Stomach (tissue), 8 donors: ENCODE measurements at regions not wholly inside any gene's neighbourhood (a gene's known extent, or its start where the extent isn't known, plus 50 kb on each side); places are given as distances from the start of the nearest gene placed in this dataset.

Experiments used
- DNase-seq, 2 donors: peaks; one replicate each; pipeline versions ENCODE4 v3.0.0 to v3.0.0-alpha.2; 2013 to 2019
- H3K27ac ChIP-seq, 5 donors: fragments of 200-600 bp in 4 of 5; sonication (generic) in 4 of 5; one replicate each; pipeline ENCODE4 v1.5.1; 2013 to 2019; ENCODE audit warnings: mild to moderate bottlenecking in 1 of 5, moderate library complexity in 1 of 5
- H3K27me3 ChIP-seq, 3 donors: fragments of 200-600 bp; sonication (generic); one replicate each; pipeline ENCODE4 v1.5.1; 2017 to 2019; ENCODE audit warnings: mixed run types in 1 of 3
- H3K36me3 ChIP-seq, 4 donors: fragments of 200-600 bp; sonication (generic); 1 replicate in 3 of 4; 2 replicates in 1 of 4; pipeline ENCODE4 v1.5.1; 2016 to 2019
- H3K4me1 ChIP-seq, 4 donors: fragments of 200-600 bp; sonication (generic); one replicate each; pipeline ENCODE4 v1.5.1; 2016 to 2019
- H3K4me3 ChIP-seq, 4 donors: fragments of 200-600 bp; sonication (generic) in 3 of 4; one replicate each; pipeline ENCODE4 v1.5.1; 2016 to 2019; ENCODE audit warnings: mild to moderate bottlenecking in 1 of 4
- H3K9me3 ChIP-seq, 4 donors: fragments of 200-600 bp; sonication (generic); one replicate each; pipeline ENCODE4 v1.5.1; 2016 to 2019
- EP300 ChIP-seq: sonication (generic); formaldehyde crosslinking; IDR thresholded peaks from one replicate; pipeline ENCODE4 v1.6.1; 2017; ENCODE audit warnings: antibody characterized with exemption
- POLR2A ChIP-seq, 4 donors: fragments of 450-650 bp; IDR thresholded peaks; one replicate each; pipeline ENCODE4 v1.6.1; 2016; ENCODE audit warnings: antibody characterized with exemption in 4 of 4, control low read depth in 2 of 4, mild to moderate bottlenecking in 1 of 4, moderate library complexity in 1 of 4
- POLR2AphosphoS5 ChIP-seq, 3 donors: sonication (generic); formaldehyde crosslinking; IDR thresholded peaks; one replicate each; pipeline ENCODE4 v1.6.1; 2016; ENCODE audit warnings: antibody characterized with exemption in 3 of 3
- WGBS, 5 donors: extraction: QIAGEN DNeasy Blood & Tissue Kit in 3 of 5; methylation state at CpG; one replicate each; pipeline versions ENCODE4 v1.1.5 to v1.1.7; 2013 to 2018; 5-methylcytosine and 5-hydroxymethylcytosine counted together
- intact Hi-C: fragments of 100-400 bp; cut with DNase I; formaldehyde crosslinking; loops from one replicate; pipeline ENCODE4 v1.15.1; 2023; ENCODE audit warnings: low total_unique reads
- TF ChIP-seq, protein P1 (sequence below), 7 experiments: fragments of 450-650 bp in 4 of 7; fragments of 200-600 bp in 3 of 7; sonication (generic) in 3 of 7; IDR thresholded peaks; one replicate each; pipeline ENCODE4 v1.5.1; 2016 to 2019; ENCODE audit warnings: antibody characterized with exemption in 7 of 7, control low read depth in 2 of 7, mild to moderate bottlenecking in 1 of 7
- donor health status: healthy with polysubstance abuse.
- donor health status: Bipolar disorder and iron deficiency.
- donor health status: healthy.

DNA sequence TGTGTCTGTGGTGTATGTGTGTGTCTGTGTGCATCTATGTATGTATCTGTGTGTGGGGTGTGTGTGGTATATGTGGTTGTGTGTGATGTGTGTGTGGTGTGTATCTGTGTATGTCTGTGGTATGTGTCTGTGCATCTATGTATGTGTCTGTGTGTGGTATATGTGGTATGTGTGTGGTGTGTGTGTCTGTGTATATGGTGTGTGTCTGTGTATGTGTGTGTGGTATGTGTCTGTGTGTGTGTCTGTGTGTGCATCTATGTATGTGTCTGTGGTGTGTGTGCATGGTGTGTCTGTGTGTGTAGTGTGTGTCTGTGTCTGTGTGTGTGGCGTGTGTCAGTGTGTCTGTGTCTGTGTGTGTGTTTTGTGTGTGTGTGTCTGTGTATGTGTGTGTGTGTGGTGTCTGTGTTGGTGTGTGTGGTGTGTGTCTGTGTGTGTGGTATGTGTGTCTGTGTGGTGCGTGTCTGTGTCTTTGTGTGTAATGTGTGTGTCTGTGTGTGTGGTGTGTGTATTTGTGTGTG is 121.9 kb upstream of the MVB12B start:
- Histone ChIP-seq H3K27ac (no peak overlapping the region), H3K36me3 (no peaks in the 10 kb centered on the region), H3K4me3 (no peak overlapping the region), H3K4me1 (peaks cover 0 to 5% (median 0%) of the 10 kb centered on the region in 4 donors), H3K27me3 (peaks cover 0 to 42% (median 3%) of the 10 kb centered on the region in 3 donors), H3K9me3 (peaks cover 0 to 14% (median 0%) of the 10 kb centered on the region in 4 donors)
- DNase-seq, result no peak
- intact Hi-C loops, result no loop called here
- no peak for TF ChIP-seq POLR2AphosphoS5 (IDR thresholded peaks at IDR 0.05)
- TF ChIP-seq EP300, result no peak
- TF ChIP-seq, protein P1, sequence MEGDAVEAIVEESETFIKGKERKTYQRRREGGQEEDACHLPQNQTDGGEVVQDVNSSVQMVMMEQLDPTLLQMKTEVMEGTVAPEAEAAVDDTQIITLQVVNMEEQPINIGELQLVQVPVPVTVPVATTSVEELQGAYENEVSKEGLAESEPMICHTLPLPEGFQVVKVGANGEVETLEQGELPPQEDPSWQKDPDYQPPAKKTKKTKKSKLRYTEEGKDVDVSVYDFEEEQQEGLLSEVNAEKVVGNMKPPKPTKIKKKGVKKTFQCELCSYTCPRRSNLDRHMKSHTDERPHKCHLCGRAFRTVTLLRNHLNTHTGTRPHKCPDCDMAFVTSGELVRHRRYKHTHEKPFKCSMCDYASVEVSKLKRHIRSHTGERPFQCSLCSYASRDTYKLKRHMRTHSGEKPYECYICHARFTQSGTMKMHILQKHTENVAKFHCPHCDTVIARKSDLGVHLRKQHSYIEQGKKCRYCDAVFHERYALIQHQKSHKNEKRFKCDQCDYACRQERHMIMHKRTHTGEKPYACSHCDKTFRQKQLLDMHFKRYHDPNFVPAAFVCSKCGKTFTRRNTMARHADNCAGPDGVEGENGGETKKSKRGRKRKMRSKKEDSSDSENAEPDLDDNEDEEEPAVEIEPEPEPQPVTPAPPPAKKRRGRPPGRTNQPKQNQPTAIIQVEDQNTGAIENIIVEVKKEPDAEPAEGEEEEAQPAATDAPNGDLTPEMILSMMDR (IDR thresholded peaks at IDR 0.05), result no peak
- no peak for TF ChIP-seq POLR2A (IDR thresholded peaks at IDR 0.05)
- WGBS, 5 donors, result 82 to 98% (median 94%) methylated on average over 2 of the region's 2 CpGs

DNA sequence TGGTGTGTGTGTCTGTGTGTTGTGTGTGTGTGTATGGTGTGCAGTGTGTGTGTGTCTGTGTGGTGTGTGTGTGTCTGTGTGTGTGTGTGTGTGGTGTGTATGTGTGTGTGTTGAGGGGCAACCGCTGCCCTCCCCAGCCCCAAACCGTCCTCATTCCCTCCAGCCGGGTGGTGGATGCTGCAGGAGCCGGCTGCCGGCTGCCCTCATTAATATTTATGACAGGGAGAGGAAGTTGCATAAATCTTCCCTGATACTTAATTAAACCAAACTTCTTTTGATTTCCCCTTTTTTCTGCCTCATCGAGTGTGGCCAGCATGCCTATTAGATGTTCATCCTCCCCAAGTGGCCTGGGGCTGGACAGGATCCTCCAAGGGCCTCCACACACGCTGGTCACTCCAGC is 121.4 kb upstream of the MVB12B start:
- peaks cover 0 to 5% (median 0%) of the 10 kb centered on the region in 4 donors for H3K4me1 ChIP-seq
- H3K27ac ChIP-seq, result no peak overlapping the region
- intact Hi-C loops, result no loop called here
- no peak for DNase-seq
- H3K4me3 ChIP-seq, result no peak overlapping the region
- peaks cover 0 to 14% (median 0%) of the 10 kb centered on the region in 4 donors for H3K9me3 ChIP-seq
- H3K36me3 ChIP-seq, result no peaks in the 10 kb centered on the region
- peaks cover 0 to 42% (median 3%) of the 10 kb centered on the region in 3 donors for H3K27me3 ChIP-seq
- WGBS, 5 donors, result 29 to 42% (median 36%) methylated on average over 7 of the region's 7 CpGs
- TF ChIP-seq EP300 (no peak), POLR2A (IDR thresholded peaks at IDR 0.05) (no peak), POLR2AphosphoS5 (IDR thresholded peaks at IDR 0.05) (no peak)
- TF ChIP-seq, protein P1 (IDR thresholded peaks at IDR 0.05), result no peak

DNA sequence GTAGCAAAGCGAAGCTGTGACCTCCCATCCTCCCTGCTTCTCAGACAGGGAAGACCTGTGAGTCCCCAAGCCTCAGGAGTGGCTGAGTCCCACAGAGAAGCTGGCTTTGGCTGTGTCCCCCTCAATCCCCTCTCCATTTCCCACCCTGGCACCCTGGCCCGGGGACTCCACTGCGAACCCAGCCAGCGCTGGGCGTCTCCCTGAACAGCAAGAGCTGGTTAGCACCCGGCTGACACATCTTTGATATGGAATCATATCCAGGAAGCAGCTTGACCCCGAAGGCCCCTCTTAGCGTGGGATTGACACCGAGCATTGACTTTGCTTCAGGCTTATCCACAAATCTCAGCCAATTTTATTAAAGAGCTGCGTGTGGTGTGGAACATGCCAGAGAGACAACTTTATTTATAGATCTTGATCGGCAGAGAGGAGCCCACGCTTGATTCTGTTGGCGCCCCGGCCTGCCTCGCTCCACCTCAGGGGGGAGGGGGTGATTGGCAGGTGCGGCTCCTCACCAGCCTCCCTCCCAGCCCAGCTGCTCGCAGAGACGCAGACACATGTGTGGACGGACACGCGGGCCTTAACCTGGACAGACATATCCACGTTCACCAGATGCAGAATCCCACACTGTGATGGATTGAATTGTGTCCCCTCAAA is 120.7 kb upstream of the MVB12B start:
- TF ChIP-seq POLR2A (IDR thresholded peaks at IDR 0.05), result no peak
- TF ChIP-seq, protein P1 (IDR thresholded peaks at IDR 0.05), result no peak
- TF ChIP-seq EP300, result no peak
- TF ChIP-seq POLR2AphosphoS5 (IDR thresholded peaks at IDR 0.05), result no peak
- H3K36me3 ChIP-seq, result no peaks in the 10 kb centered on the region
- H3K4me3 ChIP-seq, result no peak overlapping the region
- DNase-seq, result no peak
- no peak overlapping the region for H3K27ac ChIP-seq
- peaks cover 0 to 42% (median 3%) of the 10 kb centered on the region in 3 donors for H3K27me3 ChIP-seq
- H3K4me1 ChIP-seq, result peaks cover 0 to 5% (median 0%) of the 10 kb centered on the region in 4 donors
- peaks cover 0 to 9% (median 0%) of the 10 kb centered on the region in 4 donors for H3K9me3 ChIP-seq
- intact Hi-C loops, result no loop called here
- 69 to 78% (median 74%) methylated on average over 18 to 22 of the region's 22 CpGs for WGBS, 5 donors

DNA sequence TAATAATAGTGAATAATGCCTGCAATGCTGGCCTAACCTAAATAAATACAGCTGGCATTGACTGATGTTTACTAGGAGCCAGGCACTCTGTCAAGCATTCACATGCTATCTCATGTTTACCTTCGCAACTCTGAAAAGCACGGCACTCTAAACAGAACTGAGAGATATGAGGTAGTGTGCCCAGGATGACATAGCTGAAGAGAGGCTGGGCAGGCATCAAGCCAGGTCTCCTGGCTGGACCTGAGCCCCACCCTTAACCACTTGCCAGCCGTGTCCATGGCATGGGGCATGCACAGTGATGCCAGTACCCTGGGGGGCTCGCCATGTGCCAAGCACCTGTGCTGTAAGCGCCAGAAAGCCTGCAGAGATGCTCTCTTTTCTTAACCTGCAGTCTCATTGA is 119.4 kb upstream of the MVB12B start:
- H3K36me3 ChIP-seq, result no peaks in the 10 kb centered on the region
- H3K27ac ChIP-seq, result no peak overlapping the region
- peaks cover 0 to 5% (median 0%) of the 10 kb centered on the region in 4 donors for H3K4me1 ChIP-seq
- no peak overlapping the region for H3K4me3 ChIP-seq
- peaks cover 0 to 2% (median under 1%) of the 10 kb centered on the region in 4 donors for H3K9me3 ChIP-seq
- DNase-seq, result peak in 1 of 2 donors; percentile 32
- 21 to 61% (median 41%) methylated on average over 4 to 5 of the region's 5 CpGs for WGBS, 5 donors
- intact Hi-C loops, result no loop called here
- TF ChIP-seq POLR2AphosphoS5 (IDR thresholded peaks at IDR 0.05) (no peak), EP300 (no peak), POLR2A (IDR thresholded peaks at IDR 0.05) (no peak)
- TF ChIP-seq, protein P1 (IDR thresholded peaks at IDR 0.05), result no peak
- peaks cover 0 to 42% (median 3%) of the 10 kb centered on the region in 3 donors for H3K27me3 ChIP-seq
